KMS-11 (cell line): ENCODE measurements at regions not wholly inside any gene's neighbourhood (a gene's known extent, or its start where the extent isn't known, plus 50 kb on each side); places are given as distances from the start of the nearest gene placed in this dataset.

Experiments
- H2AFZ ChIP-seq: fragments of 200-600 bp; sonication (generic); 2 replicates; pipeline ENCODE4 v1.6.1; 2016; ENCODE audit warnings: antibody characterized with exemption, mixed run types, low read depth
- H3K27ac ChIP-seq: fragments of 200-600 bp; sonication (generic); 2 replicates; pipeline ENCODE4 v1.6.1; 2016; ENCODE audit warnings: mild to moderate bottlenecking, mixed run types
- H3K27me3 ChIP-seq: fragments of 200-600 bp; sonication (generic); 2 replicates; pipeline ENCODE4 v1.6.1; 2017; ENCODE audit warnings: mild to moderate bottlenecking, low read depth, mixed run types, moderate library complexity; ENCODE audit not compliant: insufficient read depth
- H3K36me3 ChIP-seq: fragments of 200-600 bp; sonication (generic); 2 replicates; pipeline ENCODE4 v1.6.1; 2017; ENCODE audit warnings: mild to moderate bottlenecking, mixed run types; ENCODE audit not compliant: insufficient read depth
- H3K4me1 ChIP-seq: fragments of 200-600 bp; sonication (generic); 2 replicates; pipeline ENCODE4 v1.6.1; 2016; ENCODE audit warnings: mild to moderate bottlenecking, low read depth, mixed run types; ENCODE audit not compliant: poor library complexity, severe bottlenecking
- H3K4me2 ChIP-seq: fragments of 200-600 bp; sonication (generic); 2 replicates; pipeline ENCODE4 v1.7.0; 2016; ENCODE audit warnings: mild to moderate bottlenecking, mixed run types
- H3K4me3 ChIP-seq: fragments of 200-600 bp; sonication (generic); IDR thresholded peaks from 2 replicates; pipeline ENCODE4 v1.6.1; 2017; ENCODE audit warnings: low read depth, low read length, mixed read lengths; ENCODE audit not compliant: insufficient read depth
- H3K79me2 ChIP-seq: fragments of 200-600 bp; sonication (generic); 2 replicates; pipeline ENCODE4 v1.6.1; 2016; ENCODE audit warnings: low read depth, mixed run types; ENCODE audit not compliant: insufficient read depth
- H3K9ac ChIP-seq: fragments of 200-600 bp; sonication (generic); 2 replicates; pipeline ENCODE4 v1.6.1; 2016; ENCODE audit warnings: mild to moderate bottlenecking, mixed run types
- H4K20me1 ChIP-seq: fragments of 200-600 bp; sonication (generic); 2 replicates; pipeline ENCODE4 v1.6.1; 2016; ENCODE audit warnings: mild to moderate bottlenecking, mixed run types; ENCODE audit not compliant: insufficient read depth
- TF ChIP-seq, protein P1 (sequence below): fragments of 200-600 bp; sonication (generic); conservative IDR thresholded peaks from 2 replicates; pipeline ENCODE4 v1.6.1; 2017; ENCODE audit warnings: low read depth, mild to moderate bottlenecking, antibody characterized with exemption, low read length, moderate library complexity, mixed read lengths

DNA sequence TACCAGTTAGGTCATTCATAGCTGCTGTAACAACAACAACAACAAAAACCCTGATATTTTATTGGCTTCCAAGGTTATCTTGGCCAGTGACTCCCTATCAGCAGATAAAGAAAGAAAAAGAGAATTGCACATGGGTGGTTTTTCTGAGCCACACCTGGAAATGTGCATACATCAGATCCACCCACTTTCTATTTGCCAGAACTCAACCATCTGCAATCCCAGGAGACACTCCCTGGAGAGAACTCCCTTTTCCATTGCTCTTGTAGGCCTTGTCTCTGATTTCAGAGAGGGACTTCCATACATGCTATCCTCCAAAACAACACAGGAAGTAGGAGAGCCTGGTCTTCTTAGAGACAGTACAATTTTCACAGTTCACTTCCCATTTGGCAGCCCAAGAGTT is 74.9 kb upstream of the ZC3H11B start:
- H3K4me2 ChIP-seq = no peak overlapping the region
- peaks cover 7% of the 10 kb centered on the region for H3K4me1 ChIP-seq
- H3K79me2 ChIP-seq = no peaks in the 10 kb centered on the region
- no peak overlapping the region for H3K9ac ChIP-seq
- H2AFZ ChIP-seq = no peak overlapping the region
- TF ChIP-seq, protein P1, sequence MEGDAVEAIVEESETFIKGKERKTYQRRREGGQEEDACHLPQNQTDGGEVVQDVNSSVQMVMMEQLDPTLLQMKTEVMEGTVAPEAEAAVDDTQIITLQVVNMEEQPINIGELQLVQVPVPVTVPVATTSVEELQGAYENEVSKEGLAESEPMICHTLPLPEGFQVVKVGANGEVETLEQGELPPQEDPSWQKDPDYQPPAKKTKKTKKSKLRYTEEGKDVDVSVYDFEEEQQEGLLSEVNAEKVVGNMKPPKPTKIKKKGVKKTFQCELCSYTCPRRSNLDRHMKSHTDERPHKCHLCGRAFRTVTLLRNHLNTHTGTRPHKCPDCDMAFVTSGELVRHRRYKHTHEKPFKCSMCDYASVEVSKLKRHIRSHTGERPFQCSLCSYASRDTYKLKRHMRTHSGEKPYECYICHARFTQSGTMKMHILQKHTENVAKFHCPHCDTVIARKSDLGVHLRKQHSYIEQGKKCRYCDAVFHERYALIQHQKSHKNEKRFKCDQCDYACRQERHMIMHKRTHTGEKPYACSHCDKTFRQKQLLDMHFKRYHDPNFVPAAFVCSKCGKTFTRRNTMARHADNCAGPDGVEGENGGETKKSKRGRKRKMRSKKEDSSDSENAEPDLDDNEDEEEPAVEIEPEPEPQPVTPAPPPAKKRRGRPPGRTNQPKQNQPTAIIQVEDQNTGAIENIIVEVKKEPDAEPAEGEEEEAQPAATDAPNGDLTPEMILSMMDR = no peak
- no peaks in the 10 kb centered on the region for H3K36me3 ChIP-seq
- H3K27ac ChIP-seq = no peak overlapping the region
- H3K4me3 ChIP-seq = no peak overlapping the region
- no peaks in the 10 kb centered on the region for H3K27me3 ChIP-seq
- no peaks in the 10 kb centered on the region for H4K20me1 ChIP-seq

DNA sequence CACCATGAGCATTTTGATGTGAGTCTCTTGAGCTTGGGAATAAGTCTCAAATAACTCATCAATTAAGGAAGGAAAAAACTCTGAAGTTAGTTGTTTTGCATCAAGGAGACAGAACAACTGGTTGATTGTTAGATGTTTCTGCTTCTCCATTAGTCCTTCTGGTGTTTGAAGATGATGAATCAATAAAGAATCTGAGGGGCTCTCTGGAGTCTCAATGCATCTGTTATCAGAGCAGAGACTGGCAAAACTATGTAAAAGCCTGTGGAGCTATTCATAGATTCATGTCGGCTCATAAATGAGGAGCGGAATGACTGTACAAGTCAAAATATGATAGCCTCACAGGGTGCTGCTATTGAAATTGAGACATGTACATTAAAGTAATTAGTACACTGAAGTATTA is 73.3 kb upstream of the ZC3H11B start:
- no peak overlapping the region for H3K4me2 ChIP-seq
- H3K9ac ChIP-seq = no peak overlapping the region
- H4K20me1 ChIP-seq = no peaks in the 10 kb centered on the region
- H3K79me2 ChIP-seq = no peaks in the 10 kb centered on the region
- H3K27me3 ChIP-seq = no peaks in the 10 kb centered on the region
- H3K4me3 ChIP-seq = no peak overlapping the region
- no peak overlapping the region for H3K27ac ChIP-seq
- H3K4me1 ChIP-seq = peaks cover 8% of the 10 kb centered on the region
- H2AFZ ChIP-seq = no peak overlapping the region
- TF ChIP-seq, protein P1 = no peak
- no peaks in the 10 kb centered on the region for H3K36me3 ChIP-seq

DNA sequence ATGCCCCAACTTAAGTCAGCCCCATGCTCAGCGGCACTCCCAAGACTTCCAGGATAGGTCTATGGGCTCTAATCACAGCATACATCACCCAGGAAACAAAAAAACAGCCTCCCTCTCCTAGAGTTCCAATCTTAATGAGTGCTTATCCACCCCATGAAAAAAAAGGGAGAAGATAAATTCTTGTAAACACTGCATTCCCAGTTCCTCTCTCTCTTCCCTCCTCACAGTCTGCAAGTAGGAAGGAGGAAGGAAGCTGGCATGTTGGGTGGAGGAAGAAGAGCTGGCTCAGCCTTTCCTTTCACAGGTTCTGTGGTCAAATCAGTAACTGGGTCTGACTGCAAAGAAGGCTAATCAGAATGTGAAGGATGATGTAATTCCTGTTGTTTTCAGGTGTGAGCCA is 69.9 kb upstream of the ZC3H11B start:
- no peak overlapping the region for H3K27ac ChIP-seq
- no peak overlapping the region for H3K4me2 ChIP-seq
- H3K4me3 ChIP-seq = no peak overlapping the region
- no peaks in the 10 kb centered on the region for H4K20me1 ChIP-seq
- H3K79me2 ChIP-seq = no peaks in the 10 kb centered on the region
- no peak overlapping the region for H3K9ac ChIP-seq
- TF ChIP-seq, protein P1 = no peak
- H3K36me3 ChIP-seq = no peaks in the 10 kb centered on the region
- H3K4me1 ChIP-seq = peaks cover 8% of the 10 kb centered on the region
- no peak overlapping the region for H2AFZ ChIP-seq
- no peaks in the 10 kb centered on the region for H3K27me3 ChIP-seq

DNA sequence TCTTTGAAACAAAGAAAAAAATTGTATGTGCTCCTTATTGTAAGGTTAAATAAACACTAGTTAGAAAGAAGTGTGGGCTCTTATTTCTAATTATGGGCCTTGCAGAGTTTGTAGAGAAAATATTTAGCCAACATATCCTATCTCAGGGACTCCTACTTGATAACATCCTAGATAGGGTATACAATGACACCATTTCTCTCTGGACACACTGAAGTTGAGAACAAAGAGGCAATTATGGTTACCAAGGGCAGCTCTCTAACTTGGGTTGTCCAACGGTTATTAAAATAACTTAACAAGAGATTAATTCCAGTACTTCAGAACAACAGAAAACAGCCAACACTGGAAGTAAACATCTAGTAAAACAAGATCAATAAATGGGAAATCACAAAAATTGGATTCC is 69.0 kb upstream of the ZC3H11B start:
- H3K4me3 ChIP-seq = no peak overlapping the region
- no peaks in the 10 kb centered on the region for H4K20me1 ChIP-seq
- no peaks in the 10 kb centered on the region for H3K27me3 ChIP-seq
- no peak overlapping the region for H2AFZ ChIP-seq
- H3K4me2 ChIP-seq = no peak overlapping the region
- TF ChIP-seq, protein P1 = no peak
- no peak overlapping the region for H3K9ac ChIP-seq
- no peaks in the 10 kb centered on the region for H3K79me2 ChIP-seq
- H3K4me1 ChIP-seq = peaks cover 8% of the 10 kb centered on the region
- H3K27ac ChIP-seq = no peak overlapping the region
- no peaks in the 10 kb centered on the region for H3K36me3 ChIP-seq
